Activated naive CD8-positive, alpha-beta T cell treated with anti-CD3 and anti-CD28 coated beads, Interleukin-2, amount 50 U/mL, for 16 hours (primary cell): ENCODE measurements at regions not wholly inside any gene's neighbourhood (a gene's known extent, or its start where the extent isn't known, plus 50 kb on each side); places are given as distances from the start of the nearest gene placed in this dataset.

Source experiments
- DNase-seq: peaks from one replicate; pipeline ENCODE4 v3.0.0-alpha.2; 2020; ENCODE audit warnings: low read depth, low spot score

DNA sequence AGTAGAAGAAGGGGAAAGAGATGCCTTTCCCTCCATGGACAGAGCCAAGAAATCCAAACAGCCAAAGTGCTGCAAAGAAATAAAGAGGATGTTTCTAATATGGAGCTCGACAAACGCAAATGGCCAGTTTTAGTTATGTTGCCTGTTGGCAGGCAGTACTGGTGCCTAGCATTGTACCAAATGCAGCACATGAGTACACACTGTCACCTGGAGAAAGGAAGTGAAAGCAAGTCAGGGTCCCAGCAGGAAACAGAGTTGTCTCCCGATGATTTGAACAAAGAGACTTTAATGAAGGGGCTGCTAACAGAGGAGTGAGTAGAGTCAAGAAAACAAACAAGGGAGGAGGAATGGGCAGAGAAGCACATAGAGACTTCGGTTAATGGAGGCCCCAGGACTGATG, 623.0 kb downstream of the BCL11A start:
- DNase-seq, result no peak

DNA sequence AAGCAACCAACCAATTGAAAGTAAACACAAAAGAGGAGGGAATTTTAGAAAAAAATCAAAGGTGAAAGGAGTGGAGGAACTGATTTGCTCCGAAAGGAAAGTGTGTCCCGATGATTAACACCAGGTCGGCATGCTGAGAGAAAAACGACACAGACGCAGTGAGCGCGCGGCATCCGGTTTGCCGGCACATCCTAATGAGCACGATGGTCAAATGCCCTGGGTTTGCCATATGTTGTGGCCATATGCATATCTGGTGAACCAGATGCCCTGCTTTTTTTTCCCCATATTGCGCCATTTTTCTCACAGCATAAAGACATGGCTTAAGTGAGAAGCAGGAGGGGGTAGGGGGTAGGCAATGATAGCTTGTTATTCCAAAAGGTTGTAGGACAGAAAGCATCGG, 626.7 kb downstream of the BCL11A start:
- DNase-seq, result no peak

DNA sequence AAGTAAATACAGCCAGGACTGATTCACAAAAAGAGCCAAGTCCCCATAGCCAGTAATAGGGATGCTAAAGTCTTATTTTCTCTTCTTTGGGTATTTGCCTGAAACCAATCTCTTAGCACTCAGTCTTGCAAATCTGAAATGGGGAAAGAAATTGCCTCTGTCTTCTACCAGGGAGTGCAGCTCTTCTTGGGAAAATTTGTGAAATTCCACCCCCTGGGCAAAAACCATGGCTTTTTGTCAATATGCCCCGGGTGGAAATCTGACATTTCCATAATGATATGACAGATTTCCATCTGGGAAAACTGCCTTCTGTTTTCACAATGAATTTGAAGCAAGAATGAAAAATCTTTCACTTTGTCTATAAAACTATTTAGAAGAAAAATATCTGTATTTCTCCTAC, 628.1 kb downstream of the BCL11A start:
- DNase-seq, result no peak

- DNase-seq, result no peak
Observed at GRCh38 chr2:59924346-59924745, 629.1 kb downstream of the BCL11A start.

- DNase-seq, result no peak
Observed at GRCh38 chr2:59922450-59922849, 631.0 kb downstream of the BCL11A start.

DNA sequence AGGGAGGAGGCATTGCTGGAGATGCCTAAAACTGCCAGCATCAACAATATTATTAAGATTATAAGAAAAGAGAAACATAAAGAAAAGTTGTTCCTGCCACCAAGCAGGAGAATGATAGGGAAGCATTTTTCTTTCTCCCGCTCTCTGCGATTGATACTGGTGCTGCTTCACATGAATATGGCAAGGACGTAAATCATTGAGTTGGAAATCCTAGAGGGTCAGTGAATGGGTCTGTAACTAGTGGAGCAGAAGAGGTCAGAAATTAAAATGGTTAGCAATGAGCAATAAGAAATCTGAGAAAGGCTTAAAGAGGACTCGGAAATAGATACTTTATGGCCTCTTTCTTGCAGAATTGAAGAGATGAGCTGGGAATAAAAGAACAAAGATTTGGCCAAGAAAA, 631.7 kb downstream of the BCL11A start:
- no peak for DNase-seq

DNA sequence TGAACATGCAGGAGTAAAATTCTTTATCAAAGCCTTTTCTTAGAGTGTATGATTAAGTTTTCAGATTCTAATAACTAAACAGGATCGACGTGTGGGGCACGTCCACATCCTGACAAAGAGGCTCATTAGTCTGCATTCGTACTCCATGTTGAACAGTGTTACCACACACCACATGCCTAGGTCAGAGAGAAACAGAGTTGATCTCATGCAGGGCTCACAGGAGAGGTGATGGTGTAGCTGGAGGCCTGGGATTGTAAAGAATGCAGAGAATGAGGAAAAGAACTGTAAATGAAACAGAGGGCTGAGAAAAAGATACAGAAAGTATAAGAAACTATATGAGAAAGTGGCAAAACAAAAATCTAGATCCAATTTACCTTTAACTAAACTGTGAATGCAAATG, 632.5 kb downstream of the BCL11A start:
- no peak for DNase-seq

GRCh38 chr2:59920307-59920706, 633.1 kb downstream of the BCL11A start:
- no peak for DNase-seq

- no peak for DNase-seq
Observed at GRCh38 chr2:59919579-59919978, 633.9 kb downstream of the BCL11A start.

GRCh38 chr2:59912042-59912441, 641.4 kb downstream of the BCL11A start:
- no peak for DNase-seq

DNA sequence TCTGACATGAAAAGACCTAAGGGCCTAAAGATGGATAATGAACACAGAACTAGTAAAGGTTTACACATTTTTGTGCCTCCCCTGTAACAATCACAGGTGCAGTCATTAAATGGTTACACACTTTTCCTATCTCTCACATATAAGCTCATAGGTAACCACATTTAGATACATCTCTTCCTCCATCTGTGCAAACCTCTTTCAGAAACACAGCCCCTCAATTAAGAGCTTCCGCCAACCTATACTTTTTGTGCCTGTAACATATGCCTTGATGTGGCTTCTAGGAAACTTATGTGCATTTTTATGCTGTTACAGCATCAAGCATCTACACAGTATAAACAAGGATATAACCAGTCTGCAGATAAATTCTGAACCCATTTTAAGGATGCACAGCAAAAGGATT, 643.3 kb downstream of the BCL11A start:
- DNase-seq, result no peak

DNA sequence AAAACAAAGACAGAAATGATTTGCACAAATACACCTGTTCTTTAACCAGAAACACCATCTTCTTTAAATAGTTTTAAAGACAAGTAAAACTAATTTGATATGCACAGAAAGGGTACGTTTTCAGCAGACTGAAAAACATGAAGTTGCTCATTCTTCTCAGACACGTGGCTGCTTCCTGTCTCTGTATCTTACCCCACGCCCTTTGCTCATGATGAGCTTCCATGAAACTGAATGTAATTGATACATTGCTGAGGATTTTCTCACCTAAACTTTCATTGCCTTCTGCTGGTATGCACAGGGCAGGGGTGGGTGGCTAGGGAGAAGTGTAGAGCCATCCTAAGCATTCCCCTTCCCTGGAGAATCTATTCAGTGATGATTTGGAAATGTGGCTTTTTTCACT, 644.3 kb downstream of the BCL11A start:
- no peak for DNase-seq

DNA sequence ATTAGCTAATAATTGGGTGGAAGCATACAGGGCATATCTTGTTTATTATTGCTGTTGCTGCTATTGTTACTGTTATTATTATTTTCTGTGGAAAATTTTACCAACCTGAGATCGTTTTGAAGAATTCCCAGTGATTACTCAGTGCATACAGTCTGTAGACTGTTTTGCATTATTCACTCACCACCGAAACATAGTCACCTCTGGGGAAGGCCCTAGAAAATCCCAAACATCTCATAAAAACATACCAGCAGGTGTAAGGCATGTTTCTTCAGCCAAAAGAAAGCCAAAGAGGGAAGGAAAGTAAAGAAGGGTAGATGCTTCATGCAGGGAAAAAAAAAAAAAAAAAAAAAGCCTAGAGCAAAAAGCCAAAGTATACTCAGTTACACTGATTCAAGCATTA, 647.7 kb downstream of the BCL11A start:
- no peak for DNase-seq

DNA sequence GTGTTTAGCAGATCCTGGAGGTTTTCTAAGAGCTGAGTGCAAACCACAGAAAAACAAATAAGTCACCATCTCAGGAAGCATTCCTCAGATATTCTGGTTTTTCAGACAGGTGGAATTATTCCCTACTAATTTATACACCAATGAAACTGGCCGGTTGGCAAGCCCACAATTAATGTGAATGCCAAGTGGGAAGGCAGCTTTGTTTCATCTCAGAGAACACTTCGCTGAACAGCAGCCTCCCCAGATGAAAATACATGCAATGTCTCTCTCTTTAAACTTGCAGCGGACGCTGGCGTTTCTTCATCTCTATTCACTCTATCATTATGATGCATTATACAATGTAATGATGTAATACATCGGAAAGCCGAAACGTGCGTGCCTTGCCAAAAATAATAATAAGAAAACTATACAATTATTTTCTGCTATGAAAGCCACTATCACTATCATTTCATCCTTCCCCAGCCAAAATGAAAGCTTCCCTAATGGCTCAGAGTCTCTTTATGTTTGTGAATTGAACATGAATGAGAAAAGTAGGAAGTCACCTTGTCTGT, 649.4 kb downstream of the BCL11A start:
- no peak for DNase-seq

GRCh38 chr2:59900728-59901452, 652.6 kb downstream of the BCL11A start:
- DNase-seq, result no peak

GRCh38 chr2:59899692-59900091, 653.8 kb downstream of the BCL11A start:
- DNase-seq, result no peak

- no peak for DNase-seq
Observed at GRCh38 chr2:59896499-59897245, 656.8 kb downstream of the BCL11A start.

- no peak for DNase-seq
Observed at GRCh38 chr2:59893612-59894011, 659.8 kb downstream of the BCL11A start.

DNA sequence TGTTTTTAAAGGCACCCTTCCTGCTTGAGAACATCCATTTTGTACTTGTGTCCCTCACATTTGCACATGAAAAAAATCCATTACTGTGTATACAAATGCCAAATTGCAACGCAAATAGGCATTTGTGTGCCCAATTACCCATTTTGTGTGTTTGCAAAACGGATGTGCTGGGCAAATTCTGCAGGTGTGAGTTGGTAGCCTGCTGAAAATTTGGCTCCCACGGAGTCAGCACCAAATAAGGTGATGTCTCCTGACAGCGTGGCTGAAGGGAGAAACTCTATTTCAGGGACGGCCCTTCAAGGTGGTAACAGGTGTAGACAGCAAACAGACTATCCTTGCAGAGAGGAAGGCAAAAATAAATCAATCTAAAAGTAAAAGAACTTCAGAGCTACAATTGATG, 661.1 kb downstream of the BCL11A start:
- DNase-seq, result no peak

- DNase-seq, result no peak
Observed at GRCh38 chr2:59889305-59889704, 664.1 kb downstream of the BCL11A start.

DNA sequence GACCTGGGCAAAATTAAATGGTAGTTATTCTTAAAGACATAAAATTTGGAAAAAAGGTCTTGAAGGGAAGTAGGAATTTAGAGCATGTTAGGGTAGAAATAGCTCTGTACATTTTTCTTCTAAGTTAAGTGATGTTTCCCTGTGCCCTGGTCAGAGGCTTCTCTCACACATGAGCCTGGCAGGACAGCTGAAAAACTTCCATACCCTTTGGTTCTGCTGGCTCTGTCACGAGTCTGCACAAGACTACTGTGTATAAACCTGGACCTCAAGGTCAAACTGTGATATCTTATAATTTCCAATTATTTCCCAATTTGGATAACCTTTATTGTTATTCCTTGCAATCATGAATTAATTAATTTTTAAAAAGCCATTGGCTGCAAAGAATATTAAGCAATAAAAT, 664.7 kb downstream of the BCL11A start:
- DNase-seq, result no peak

DNA sequence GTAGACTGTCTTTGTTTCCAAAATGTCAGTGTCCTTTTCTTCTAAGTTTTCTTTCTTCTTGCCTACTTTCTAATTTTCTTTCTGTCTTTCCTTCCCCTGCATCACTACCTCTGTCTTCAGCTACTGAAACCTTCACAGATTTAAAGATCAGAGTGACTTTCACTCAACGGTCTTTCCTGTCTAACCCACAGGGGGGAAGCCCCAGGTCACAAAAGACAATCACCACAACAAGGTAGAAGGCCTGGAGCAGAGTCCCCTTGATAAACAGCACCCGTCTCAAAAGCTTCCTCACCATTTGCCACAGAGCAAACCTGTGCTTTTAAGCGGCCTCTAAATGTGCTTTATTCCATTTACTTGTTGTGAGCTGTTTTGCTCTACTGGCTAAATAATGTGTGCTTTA, 665.4 kb downstream of the BCL11A start:
- DNase-seq, result peak; percentile 9

DNA sequence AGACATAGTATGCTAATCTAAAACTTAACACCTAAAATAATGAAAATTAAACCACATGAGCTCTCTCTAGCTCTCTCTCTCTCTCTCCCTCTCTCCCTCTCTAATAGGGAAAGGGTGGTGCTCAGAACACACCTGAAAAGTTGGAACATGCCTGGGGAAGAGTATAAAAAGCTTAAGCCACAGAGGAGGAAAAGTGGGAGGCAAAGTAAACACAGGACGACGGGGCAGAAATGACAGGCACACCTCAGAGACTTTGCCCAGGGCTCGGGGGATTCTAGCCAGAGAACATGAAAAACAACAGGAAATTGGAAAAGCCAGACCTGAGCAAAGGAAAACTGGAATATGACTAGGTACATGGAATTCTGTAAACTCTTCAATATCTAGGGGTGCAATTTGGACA, 666.1 kb downstream of the BCL11A start:
- no peak for DNase-seq
